ENCODE measurements at regions not wholly inside any gene's neighbourhood (a gene's known extent, or its start where the extent isn't known, plus 50 kb on each side); places are given as distances from the start of the nearest gene placed in this dataset.
A peak's percentile ranks its signal among the peaks of the same experiment; 100 is the strongest.

- no peak for DNase-seq (ENCODE audit: low spot score)
Observed at GRCh38 chr17:6215071-6216035, 145.2 kb downstream of the WSCD1 start.

- DNase-seq (ENCODE audit: low spot score), result no peak
Observed at GRCh38 chr17:6213859-6214258, 143.7 kb downstream of the WSCD1 start.

- DNase-seq (ENCODE audit: low spot score), result no peak
Observed at GRCh38 chr17:6212766-6213165, 142.6 kb downstream of the WSCD1 start.

GRCh38 chr17:6209829-6210228, 139.7 kb downstream of the WSCD1 start:
- DNase-seq (ENCODE audit: low spot score), result no peak

GRCh38 chr17:6208608-6209180, 138.5 kb downstream of the WSCD1 start:
- DNase-seq (ENCODE audit: low spot score), result no peak

- no peak for DNase-seq (ENCODE audit: low spot score)
Observed at GRCh38 chr17:6205525-6205924, 135.3 kb downstream of the WSCD1 start.

- DNase-seq (ENCODE audit: low spot score), result no peak
Observed at GRCh38 chr17:6205033-6205432, 134.9 kb downstream of the WSCD1 start.

- no peak for DNase-seq (ENCODE audit: low spot score)
Observed at GRCh38 chr17:6204203-6204722, 134.1 kb downstream of the WSCD1 start.

- DNase-seq (ENCODE audit: low spot score), result peak; percentile 30
Observed at GRCh38 chr17:6196355-6196754, 126.2 kb downstream of the WSCD1 start.

GRCh38 chr17:6195123-6195522, 124.9 kb downstream of the WSCD1 start:
- no peak for DNase-seq (ENCODE audit: low spot score)

- peak; percentile 75 for DNase-seq (ENCODE audit: low spot score)
Observed at GRCh38 chr17:6191405-6192324, 121.5 kb downstream of the WSCD1 start.

- DNase-seq (ENCODE audit: low spot score), result peak; percentile 78
Observed at GRCh38 chr17:6187836-6188235, 117.7 kb downstream of the WSCD1 start.

GRCh38 chr17:6186998-6187397, 116.8 kb downstream of the WSCD1 start:
- peak; percentile 2 for DNase-seq (ENCODE audit: low spot score)

- DNase-seq (ENCODE audit: low spot score), result no peak
Observed at GRCh38 chr17:6184508-6184907, 114.3 kb downstream of the WSCD1 start.

- DNase-seq (ENCODE audit: low spot score), result peak; percentile 43
Observed at GRCh38 chr17:6179017-6179416, 108.8 kb downstream of the WSCD1 start.

GRCh38 chr17:6177941-6178694, 107.9 kb downstream of the WSCD1 start:
- DNase-seq (ENCODE audit: low spot score), result peak; percentile 53

Measured in mesenteric fat pad (tissue), 1 donor.